GM18498 (cell line): ENCODE measurements at regions not wholly inside any gene's neighbourhood (a gene's known extent, or its start where the extent isn't known, plus 50 kb on each side); places are given as distances from the start of the nearest gene placed in this dataset.

Experiments used
- ATAC-seq: cut with Tn5 transposase; IDR thresholded peaks from one replicate; pipeline ENCODE4 v1.9.1; 2021; ENCODE audit warnings: mild to moderate bottlenecking, moderate library complexity; ENCODE audit not compliant: unreplicated experiment

DNA sequence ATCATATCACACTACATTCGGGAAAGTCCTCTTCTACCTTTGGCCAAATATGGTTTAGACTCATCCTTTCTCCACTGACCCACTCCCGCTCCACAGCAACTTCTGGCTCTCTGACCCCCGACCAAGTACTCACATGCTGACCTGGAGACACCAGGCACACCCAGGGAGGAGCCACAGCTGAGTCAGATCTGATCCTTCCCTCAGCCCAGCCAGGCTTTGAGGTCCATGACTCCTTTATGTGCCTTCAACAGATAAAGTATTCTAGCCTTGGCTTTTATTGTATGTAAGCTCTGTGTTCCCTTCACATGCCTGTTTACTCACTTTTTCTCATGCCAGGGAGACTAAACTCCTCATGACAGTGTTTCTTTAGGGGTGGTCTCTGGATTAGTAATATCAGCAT lies 166.9 kb upstream of the UMPS start:
- no peak for ATAC-seq

DNA sequence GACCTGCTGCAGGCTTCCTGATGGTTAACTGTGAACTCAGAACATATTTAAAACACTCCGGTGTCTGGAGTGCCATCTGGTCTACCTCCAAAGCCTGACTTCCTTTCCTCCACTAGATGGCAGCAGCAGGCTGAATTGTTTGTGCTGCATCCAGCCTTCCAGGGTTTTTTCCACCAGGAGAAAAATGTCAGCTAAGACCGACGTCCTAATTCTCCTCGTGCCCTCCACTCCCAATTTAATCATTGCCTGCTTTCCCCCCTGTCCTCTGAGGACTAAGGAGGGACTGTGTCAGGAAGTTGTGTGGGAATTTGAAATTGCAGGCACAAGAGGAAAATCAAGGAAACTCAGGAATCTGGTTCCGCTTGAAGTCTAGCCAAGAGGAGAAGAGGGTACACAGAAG lies 165.2 kb upstream of the UMPS start:
- no peak for ATAC-seq

DNA sequence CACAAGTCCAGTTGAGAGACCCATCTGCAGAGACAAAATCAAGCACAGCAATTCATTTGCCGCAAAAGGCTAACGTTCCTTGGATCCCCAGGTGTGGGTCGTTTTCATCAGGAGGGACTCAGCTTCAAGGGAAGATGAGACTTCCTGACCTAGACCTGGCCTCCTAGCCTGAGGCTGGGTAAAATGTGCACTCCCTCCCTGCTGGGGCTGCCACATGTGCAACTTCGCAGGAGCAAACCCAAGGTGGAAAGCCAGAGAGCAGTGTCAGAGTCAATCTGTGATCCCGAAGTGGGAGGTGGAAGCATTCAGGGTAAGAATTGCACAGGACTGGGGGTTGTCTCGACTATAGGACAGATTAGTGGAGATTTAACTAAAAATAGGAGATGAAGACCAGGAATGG lies 164.7 kb upstream of the UMPS start:
- no peak for ATAC-seq

DNA sequence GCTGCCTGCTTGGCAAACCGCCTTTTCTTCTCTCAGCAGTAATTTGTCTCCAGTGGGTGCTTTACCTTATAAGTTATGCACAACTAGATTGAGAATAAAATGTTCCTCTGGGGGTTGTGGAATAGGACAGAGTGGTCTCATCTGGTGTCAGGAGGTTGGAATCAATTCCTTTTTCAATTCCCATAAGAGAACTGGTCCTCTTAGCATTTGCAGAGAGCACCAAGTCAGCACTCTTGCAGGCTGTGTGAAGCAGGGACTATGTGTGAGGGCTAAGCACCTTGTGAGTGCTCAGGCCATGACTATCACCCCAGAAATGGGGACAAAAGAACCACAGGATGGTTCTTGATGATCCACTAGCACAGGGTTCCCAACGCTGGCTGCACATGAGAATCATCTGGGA lies 163.6 kb upstream of the UMPS start:
- no peak for ATAC-seq

DNA sequence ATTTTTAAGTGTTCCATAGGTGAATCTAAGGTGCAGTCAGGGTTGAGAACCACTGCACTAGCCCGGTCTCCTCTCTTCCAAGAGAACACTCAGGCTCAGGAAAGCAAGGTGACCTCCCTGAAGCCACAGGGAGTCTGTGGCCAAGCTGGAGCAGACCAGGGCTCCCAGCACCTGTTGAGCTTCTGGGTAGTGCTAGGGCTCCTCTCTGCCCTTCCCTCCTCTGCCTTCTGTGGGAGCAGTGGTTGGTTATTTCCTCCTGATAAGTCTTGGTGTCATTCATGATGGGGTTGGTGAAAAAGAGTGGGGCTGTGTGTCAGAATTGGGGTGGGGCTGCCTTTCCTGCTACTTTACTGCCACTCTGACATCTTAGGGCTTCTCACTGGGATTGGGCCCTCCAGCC lies 163.1 kb upstream of the UMPS start:
- no peak for ATAC-seq

DNA sequence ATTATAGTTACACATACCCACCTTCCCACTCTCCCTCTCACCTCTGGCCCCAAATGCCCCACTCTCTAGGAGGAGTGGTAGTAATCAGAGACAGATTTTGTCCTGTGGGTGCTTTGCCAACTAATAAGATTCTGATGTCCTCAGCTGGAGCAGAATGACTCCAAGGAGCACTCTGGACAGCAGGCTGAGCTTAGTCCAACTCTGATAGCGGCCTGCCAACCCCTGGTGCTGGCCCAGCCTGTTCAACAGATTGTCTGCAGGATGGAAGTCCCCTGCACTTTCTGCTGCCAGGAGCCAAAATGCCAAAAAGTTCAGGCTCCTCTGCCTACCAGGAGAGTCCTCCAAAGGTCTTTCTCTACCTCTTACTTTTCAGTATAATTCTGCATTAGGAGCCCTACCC lies 160.5 kb upstream of the UMPS start:
- no peak for ATAC-seq

DNA sequence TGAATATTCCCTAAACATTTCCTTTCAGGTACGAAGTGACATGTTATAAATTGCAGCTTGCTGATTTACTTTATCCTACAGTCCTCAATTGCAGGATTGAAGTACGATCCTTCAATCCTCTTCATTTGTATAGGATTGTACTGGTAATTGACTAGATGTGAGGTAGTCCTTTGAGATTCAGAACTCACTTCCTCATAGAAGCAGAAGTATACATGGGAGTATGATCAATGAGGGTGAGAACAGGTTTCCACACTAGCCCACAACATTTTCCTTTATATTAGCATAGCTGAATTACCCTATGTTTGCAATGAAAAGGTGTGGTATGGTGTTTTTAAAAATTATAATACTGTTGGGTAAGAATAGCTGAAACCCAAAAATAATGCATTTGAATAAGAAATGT lies 160.0 kb upstream of the UMPS start:
- no peak for ATAC-seq

DNA sequence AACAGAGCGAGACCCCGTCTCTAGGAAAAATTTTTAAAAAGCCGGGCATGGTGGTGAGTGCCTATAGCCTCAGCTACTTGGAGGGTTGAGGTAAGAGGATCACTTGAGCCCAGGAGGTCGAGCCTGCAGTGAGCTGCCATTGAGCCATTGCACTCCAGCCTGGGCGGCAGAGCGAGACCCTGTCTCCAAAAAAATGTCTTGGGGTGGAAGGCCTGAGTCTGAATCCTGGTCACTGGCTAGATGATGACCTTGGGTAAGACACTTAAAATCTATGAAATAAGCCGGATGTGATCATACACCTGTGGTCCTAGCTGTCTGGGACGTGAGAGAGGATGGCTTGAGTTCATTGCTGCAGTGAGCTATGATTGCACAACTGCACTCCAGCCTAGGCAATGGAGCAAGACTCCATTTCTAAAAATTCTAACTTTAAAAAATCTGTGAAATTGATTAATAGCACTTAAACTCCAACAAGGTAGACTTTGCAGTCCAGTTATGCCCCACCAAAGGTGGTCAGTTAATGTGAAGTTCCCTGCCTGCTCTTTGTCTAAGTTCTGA lies 157.3 kb upstream of the UMPS start:
- ATAC-seq = no peak

DNA sequence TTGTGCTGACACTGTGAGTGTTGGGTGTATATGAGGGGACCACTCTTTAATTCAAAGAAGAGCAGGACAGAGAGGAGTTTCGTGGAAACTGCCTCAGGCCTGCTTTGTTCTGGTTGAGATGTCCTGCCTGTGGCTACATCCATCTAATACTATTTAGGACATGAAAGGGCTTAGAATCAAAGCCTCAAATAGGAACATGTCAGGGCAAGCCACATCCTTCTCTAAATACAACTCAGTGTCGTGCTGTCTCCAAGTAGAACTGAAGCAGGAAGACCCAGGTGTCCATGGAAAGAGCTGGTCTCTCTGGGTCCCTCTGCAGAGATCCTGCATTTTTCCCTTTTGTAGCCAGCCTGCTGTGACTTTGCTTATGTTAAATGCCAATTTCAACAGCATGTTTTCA lies 156.2 kb upstream of the UMPS start:
- no peak for ATAC-seq

DNA sequence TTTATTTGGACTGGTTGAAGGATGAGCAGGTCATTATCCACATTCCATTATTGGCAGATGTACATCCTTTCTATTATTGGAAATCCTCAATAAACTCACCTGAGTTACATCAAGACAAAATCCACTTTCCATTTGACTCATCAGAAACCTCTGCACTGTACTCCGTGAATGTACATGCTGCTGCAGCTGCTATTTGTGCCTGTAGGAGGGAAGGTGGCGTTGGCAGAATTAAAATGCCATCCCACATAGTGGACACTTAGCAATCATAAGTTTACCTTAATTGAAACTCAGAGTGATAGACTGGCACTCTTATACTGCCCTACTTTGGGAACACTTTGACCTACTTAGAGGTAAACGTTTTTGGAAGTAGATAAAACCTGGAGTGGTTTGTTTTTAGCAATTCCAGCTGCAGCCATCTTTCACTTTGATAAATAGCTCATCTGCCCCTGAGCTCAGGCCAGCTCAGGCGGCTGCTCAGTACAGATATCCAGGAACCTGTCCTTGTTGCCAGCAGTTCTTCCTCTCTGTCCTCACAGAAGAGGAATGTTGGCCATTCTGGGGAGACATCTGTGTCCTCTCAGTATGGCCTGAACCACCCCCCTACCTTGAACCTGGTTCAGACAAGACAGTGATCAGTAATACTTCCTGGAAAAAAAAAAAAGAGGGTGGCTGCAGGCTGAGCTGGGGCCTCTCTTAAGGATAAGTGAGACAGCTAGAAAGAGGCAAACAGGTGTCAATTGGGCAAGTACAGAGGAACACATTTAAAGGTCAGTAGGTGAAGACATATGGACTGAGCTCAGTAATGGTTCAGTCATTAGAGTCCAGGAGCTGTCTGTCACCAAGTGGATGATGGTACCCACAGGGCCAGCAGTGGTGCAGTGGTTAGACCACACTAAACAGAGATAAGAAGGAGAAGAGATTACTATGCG lies 153.4 kb upstream of the UMPS start:
- no peak for ATAC-seq

DNA sequence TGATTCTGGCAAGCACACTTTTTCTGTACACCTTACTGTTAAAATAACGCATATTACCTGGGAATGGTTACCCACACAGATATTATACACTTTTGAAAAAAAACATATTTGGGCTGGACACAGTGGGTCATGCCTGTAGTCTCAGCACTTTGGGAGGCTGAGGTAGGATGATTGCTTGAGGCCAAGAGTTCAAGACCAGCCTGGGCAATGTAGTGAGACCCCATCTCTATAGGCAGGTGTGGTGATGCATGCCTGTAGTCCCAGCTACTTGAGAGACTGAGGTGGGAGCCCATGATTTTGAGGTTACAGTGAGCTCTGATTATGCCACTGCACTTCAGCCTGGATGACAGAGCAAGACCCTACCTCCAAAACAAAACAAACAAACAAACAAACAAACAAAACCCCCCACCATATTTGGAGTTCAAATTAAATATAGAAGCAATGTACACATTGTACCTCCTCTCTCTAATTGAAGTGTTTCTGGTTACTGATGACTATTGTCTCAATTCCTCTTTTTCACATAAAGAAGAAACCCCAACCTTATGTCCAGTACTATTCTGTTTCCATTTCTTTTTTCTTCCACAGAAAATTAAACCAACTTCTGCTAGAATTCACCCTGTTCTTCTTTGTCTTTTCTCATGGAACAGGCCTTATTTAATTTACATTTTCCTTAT lies 152.6 kb upstream of the UMPS start:
- peak; percentile 67 for ATAC-seq

DNA sequence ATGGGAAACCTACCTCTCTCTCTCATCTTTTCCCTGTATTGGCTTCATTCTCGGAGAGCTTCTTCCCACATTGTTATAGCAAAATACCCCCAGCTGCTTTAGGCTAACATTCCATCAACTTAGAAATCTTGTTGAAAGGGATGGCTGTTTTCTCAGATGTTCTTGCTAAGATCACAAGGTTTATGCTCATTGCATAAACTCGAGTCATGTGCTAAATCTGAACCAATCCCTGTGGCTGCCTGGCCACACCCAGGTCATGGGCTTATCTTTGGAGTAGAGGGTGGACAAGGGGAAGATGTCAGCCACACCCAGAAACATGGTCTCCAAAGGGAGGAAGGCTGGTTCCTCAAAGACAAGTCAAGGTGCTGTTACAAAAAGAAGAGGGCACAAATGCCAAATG lies 150.6 kb upstream of the UMPS start:
- ATAC-seq = no peak

DNA sequence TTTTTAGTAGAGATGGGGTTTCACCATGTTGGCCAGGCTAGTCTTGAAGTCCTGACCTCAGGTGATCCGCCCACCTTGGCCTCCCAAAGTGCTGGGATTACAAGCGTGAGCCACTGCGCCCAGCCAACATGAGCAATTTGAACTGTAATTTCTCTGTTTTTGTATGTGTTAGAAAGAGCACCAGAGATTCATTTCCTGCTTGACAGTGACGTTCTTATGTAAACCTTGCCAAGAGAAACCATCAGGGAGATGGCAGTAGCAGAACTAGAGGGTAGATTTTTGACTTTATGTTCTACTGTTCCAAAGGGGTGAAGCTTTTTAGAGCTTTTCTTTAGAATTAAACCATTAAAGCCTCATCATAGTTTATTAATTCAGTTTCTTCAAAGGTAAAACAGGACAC lies 148.1 kb upstream of the UMPS start:
- no peak for ATAC-seq

DNA sequence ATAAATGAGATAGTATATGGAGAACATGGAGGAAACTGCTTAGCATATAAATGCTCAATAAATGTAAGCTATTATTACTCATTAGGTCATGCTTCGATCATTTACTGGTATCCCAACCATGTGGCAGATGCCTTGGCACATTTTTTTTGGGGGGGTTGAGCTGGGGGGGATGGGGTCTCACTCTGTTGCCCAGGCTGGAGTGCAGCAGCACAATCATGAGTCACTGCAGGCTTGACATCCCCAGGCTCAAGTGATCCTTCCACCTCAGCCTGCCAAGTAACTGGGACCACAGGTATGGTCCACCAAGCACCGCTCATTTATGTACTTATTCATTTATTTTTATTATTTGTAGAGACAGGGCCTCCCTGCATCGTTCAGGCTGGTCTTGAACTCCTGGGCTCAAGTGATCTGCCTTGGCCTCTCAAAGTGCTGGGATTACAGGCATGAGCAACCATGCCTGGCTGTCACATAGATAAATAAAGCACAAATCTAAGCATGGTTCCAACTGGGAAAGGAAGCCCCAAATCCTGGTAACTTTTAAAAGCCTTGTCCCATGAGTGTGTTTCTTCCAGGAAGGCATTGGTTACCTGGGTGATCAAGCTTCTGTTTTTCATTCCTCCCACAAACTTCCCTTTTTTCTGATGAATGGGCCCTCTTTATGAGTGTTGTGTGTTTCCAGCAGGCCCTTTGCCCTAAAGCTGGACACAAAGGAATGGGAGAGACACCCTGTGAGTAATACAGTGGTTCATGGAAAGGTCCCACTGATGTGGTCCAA lies 147.4 kb upstream of the UMPS start:
- ATAC-seq = no peak

DNA sequence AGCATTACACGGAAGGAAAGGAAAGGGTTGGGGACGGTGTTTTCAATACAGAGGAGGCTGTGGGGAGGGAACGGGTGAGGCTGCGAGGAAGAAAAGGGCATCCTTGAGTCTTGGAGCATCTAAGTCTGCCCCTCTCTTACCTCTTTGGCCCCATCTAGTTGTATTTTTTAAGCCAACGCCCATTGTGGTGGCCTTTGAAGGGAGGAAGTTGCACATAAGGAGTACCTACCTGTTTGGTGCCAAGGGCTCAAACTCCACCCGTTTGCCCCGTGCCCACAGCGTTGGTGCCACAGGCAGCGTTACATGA lies 146.1 kb upstream of the UMPS start:
- ATAC-seq = no peak

DNA sequence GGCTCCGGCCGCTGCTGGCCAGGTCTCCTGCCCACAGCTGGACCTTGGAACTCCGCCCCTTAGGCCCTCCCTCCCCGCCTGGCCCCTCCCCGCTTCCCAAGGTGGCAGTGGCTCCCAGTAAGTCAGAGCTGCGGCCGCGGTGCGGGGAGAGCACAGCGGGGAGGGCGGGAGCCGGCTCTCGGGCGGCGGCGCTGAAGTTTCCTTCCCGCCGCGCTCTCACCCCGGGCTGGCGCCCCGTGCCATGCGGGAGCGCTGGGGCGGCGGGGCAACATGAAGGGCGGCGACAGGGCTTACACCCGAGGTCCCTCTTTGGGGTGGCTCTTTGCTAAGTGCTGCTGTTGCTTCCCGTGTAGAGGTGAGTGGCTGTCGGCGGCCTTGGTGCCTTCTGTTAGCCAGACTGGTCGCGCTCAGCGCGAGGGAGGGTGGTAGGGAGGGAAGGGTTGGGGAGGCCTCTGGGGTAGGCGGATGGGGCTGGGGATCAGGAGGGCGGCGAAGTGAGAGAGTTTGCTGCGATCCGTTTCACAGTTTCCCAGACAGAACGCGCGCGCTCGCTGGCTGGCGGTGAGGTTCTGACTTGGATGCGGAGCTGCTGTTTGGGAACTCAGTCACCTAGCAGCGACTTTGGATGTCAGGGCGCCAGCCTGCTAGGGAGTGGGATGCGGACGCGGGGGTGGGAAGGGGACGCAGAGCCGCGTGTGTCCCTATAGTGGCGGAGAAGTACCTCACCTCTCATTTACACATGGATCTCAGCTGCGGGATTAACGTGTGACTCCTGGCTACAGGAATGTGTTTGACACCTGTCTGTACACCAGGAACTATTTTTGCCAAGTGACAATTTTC lies 145.5 kb upstream of the UMPS start:
- ATAC-seq = no peak

DNA sequence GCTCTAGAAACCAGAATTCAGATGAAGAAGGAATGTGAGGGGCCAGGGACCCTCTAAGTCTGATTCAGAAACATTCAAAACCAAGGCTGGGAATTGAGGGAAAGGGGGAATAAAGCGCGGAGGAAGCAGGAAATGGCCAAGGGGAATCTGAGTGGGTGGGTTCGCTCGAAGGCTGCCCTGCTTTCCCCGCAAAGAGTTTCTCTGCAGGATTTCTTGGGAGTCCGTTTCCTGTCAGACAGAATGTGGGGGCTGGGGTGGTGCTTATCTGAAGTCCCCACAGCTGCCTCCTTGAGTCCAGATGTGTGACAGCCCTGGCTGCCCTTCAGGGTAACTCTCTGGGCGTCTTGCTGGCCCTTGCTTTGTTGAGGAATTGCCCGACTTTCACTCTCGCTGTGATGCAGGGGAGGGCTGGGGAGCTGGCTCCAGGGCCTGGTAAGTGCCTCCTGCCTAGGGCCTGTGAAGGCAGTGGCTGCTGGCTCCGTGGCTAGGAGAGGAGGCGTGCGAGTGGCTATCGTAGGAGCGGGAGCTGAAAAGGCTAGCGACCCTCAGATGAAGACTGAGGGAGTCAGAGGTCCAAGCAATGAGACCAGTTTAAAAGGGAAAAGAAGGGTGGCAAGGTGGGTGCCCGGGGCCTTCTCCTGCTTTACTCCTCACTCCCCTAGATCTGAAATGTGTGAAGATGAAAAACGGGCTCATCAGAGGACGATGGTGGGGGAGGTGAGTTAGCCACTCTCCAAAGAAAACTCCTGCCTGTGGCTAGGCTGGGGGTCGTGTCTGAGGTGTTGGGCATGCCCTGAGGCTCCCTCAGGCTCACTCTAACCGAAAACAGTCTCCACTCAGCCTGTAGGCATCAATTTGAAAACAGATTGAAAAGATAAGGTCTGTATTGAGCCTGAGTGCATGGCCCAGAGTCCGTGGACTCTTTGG lies 143.9 kb upstream of the UMPS start:
- no peak for ATAC-seq

DNA sequence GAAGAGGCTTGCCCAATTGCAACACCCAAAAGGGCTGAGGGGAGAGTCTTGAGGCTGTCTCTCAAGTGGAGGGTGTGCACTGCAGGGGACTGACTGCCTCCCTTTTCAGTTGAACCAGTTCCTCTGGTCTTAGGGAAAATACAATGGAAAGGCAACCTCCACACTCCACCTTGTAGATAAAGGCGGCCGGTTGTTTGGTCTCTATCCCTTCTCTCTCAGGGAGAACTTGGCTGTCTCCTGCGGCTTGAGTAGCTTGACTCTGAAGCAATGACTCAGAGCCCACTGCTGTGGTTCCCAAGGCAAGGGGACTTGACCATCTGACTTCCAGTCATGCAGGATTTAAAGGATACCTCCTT lies 143.2 kb upstream of the UMPS start:
- ATAC-seq = no peak

DNA sequence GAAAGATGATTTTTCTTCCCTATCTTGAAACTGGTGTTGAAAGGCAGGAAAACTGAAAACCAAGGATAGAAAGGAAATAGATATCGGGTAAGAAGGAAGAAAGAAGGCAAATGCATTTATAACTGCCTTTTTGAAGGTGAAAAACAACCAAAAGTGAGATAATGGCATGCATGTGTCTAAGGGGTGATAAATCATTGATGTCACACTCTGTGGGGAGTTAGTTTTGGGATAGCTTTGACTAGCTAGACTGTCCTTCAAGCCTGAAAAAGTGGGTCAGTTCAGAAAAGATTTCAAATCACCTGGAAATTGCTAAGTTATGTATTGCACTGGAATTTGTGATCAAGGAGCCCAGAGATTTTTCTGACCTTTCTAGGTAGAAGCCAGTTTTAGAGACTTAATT lies 142.2 kb upstream of the UMPS start:
- no peak for ATAC-seq

DNA sequence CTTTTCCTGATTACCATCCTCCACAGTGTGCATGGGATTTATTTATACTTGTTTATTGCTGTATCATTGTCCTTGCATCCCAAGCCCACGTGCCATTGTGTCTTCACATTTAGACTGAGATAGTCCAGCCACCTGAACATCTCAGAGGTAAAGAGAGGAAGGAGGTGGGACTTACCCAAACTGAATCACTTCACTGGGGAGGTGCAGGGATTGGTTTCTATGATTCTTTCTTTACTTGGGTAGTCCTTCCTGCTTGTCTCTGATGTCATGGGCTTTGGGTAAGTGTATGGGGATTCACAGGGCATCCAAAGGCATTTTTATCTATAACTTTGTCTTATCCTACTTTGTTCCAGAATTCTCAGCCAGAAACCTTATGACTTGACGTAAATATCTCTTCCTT lies 141.5 kb upstream of the UMPS start:
- no peak for ATAC-seq
